ENCODE measurements at regions not wholly inside any gene's neighbourhood (a gene's known extent, or its start where the extent isn't known, plus 50 kb on each side); places are given as distances from the start of the nearest gene placed in this dataset.
A peak's percentile ranks its signal among the peaks of the same experiment; 100 is the strongest.

- TF ChIP-seq TRIM24 (IDR thresholded peaks at IDR 0.05) (peak in 1 of 2 experiments; percentile 30; a peak in 1 of 4 replicates), ZNF134 (CRISPR knock-in tag; conservative IDR thresholded peaks at IDR 0.05) (peak; percentile 36; the same call in 1 of the 2 replicates), DMBX1 (CRISPR knock-in tag; IDR thresholded peaks at IDR 0.05; ENCODE audit: borderline replicate concordance) (no peak), E2F6 (IDR thresholded peaks at IDR 0.05; ENCODE audit: borderline replicate concordance in 1 of 2, extremely low read depth in 1 of 2, insufficient read depth in 1 of 2, insufficient read length in 1 of 2, low read depth in 1 of 2, low read length in 1 of 2, poor library complexity in 1 of 2, severe bottlenecking in 1 of 2) (peak in 1 of 2 experiments; percentile 48), TBP (optimal IDR thresholded peaks at IDR 0.05; ENCODE audit: low read depth, low read length) (peak; percentile 56), CC2D1A (IDR thresholded peaks at IDR 0.05) (peak; percentile 47; the same call in 1 of the 2 replicates), ZNF431 (CRISPR knock-in tag; IDR thresholded peaks at IDR 0.05) (no peak), RERE (CRISPR knock-in tag; IDR thresholded peaks at IDR 0.05; ENCODE audit: borderline replicate concordance) (no peak), CBX8 (IDR thresholded peaks at IDR 0.05; ENCODE audit: borderline replicate concordance, extremely low read depth, low read depth, low read length, poor library complexity, severe bottlenecking) (no peak), ZNF133 (CRISPR knock-in tag; IDR thresholded peaks at IDR 0.05) (no peak), JUNB (CRISPR knock-in tag; conservative IDR thresholded peaks at IDR 0.05) (no peak), ZBTB17 (CRISPR knock-in tag; IDR thresholded peaks at IDR 0.05) (peak; percentile 65), SOX6 (IDR thresholded peaks at IDR 0.05) (peak; percentile 16; the same call in 1 of the 2 replicates), PHB (CRISPR knock-in tag; IDR thresholded peaks at IDR 0.05) (no peak), MYNN (IDR thresholded peaks at IDR 0.05) (peak; percentile 71; the same call in 1 of the 2 replicates), MYNN (CRISPR knock-in tag; IDR thresholded peaks at IDR 0.05) (no peak), ADNP (tag; IDR thresholded peaks at IDR 0.05) (no peak), CXXC5 (CRISPR knock-in tag; IDR thresholded peaks at IDR 0.05) (peak; percentile 79), ZNF398 (CRISPR knock-in tag; IDR thresholded peaks at IDR 0.05) (no peak), CBFB (CRISPR knock-in tag; IDR thresholded peaks at IDR 0.05) (0 out of 2 replicates have a peak, but pooled peaks have one; percentile 49)
Measured at GRCh38 chr2:47272031-47272864, 95.9 kb upstream of the CALM2 start (continued).

Measured in K562 (cell line).